DMS53 treated with DMSO at 0.1 percent for 48 hours (cell line): ENCODE measurements at regions not wholly inside any gene's neighbourhood (a gene's known extent, or its start where the extent isn't known, plus 50 kb on each side); places are given as distances from the start of the nearest gene placed in this dataset.
"Not testable (repeated sequence)": the region's sequence is repeated elsewhere in the genome, so short reads cannot be mapped to it uniquely, and the experiment has no call there.

ENCODE experiments used
- DNase-seq: peaks from one replicate; lab custom pipeline; 2025; ENCODE audit not compliant: unreplicated experiment; lab: John Stamatoyannopoulos, UW

GRCh38 chr9:103611950-103612349 is 482.2 kb upstream of the SMC2 start:
- DNase-seq, result not testable (repeated sequence)

GRCh38 chr9:103615994-103616393 is 478.1 kb upstream of the SMC2 start:
- DNase-seq, result no peak

GRCh38 chr9:103617046-103617445 is 477.1 kb upstream of the SMC2 start:
- DNase-seq, result no peak

- no peak for DNase-seq
These were observed 468.8 kb upstream of the SMC2 start for GRCh38 chr9:103625161-103625804.

- DNase-seq, result no peak
These were observed 466.4 kb upstream of the SMC2 start for GRCh38 chr9:103627731-103628130.

- DNase-seq, result no peak
These were observed 445.0 kb upstream of the SMC2 start for GRCh38 chr9:103649086-103649485.

GRCh38 chr9:103658156-103658555 is 436.0 kb upstream of the SMC2 start:
- no peak for DNase-seq

- no peak for DNase-seq
These were observed 433.3 kb upstream of the SMC2 start for GRCh38 chr9:103660830-103661229.

- no peak for DNase-seq
These were observed 432.4 kb upstream of the SMC2 start for GRCh38 chr9:103661663-103662062.

- no peak for DNase-seq
These were observed 424.8 kb upstream of the SMC2 start for GRCh38 chr9:103669296-103669695.

GRCh38 chr9:103674271-103674670 is 419.8 kb upstream of the SMC2 start:
- no peak for DNase-seq

GRCh38 chr9:103680581-103680980 is 413.5 kb upstream of the SMC2 start:
- DNase-seq, result no peak

- no peak for DNase-seq
These were observed 412.7 kb upstream of the SMC2 start for GRCh38 chr9:103681435-103681834.

- no peak for DNase-seq
These were observed 393.7 kb upstream of the SMC2 start for GRCh38 chr9:103700195-103700962.

- peak; percentile 41 for DNase-seq
These were observed 391.5 kb upstream of the SMC2 start for GRCh38 chr9:103702572-103702971.

- no peak for DNase-seq
These were observed 386.9 kb upstream of the SMC2 start for GRCh38 chr9:103707181-103707580.

- no peak for DNase-seq
These were observed 384.7 kb upstream of the SMC2 start for GRCh38 chr9:103709366-103709765.

- no peak for DNase-seq
These were observed 380.5 kb upstream of the SMC2 start for GRCh38 chr9:103713631-103714030.

- no peak for DNase-seq
These were observed 379.1 kb upstream of the SMC2 start for GRCh38 chr9:103714992-103715391.

GRCh38 chr9:103721056-103721455 is 373.1 kb upstream of the SMC2 start:
- DNase-seq, result no peak

- no peak for DNase-seq
These were observed 363.2 kb upstream of the SMC2 start for GRCh38 chr9:103730866-103731265.

GRCh38 chr9:103731541-103731940 is 362.6 kb upstream of the SMC2 start:
- DNase-seq, result no peak

- no peak for DNase-seq
These were observed 359.6 kb upstream of the SMC2 start for GRCh38 chr9:103734471-103734870.
